ENCODE measurements at regions not wholly inside any gene's neighbourhood (a gene's known extent, or its start where the extent isn't known, plus 50 kb on each side); places are given as distances from the start of the nearest gene placed in this dataset.

DNA sequence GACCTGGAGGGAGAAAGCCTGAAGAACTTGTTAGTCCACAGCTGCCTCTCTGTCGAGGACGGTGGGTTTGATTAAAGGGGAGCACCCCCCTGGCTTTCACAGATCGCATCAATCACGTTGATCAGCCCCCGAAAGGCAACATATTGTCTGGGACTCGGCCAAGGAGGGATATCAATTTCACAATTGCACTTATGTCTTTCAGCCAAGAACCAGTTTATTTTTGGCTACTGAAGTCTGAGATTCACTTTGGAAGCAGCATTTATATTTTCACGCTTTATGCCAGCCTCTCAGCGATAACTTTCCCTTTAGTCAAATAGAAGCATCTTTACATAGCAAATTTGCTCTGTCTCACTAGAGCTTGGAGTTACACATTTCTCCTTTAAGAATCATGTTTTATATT is 253.2 kb upstream of the RRP15 start:
- no peak for TF ChIP-seq CTCF (IDR thresholded peaks at IDR 0.05)
- no peak for TF ChIP-seq POLR2A (IDR thresholded peaks at IDR 0.05)
